ENCODE measurements at regions not wholly inside any gene's neighbourhood (a gene's known extent, or its start where the extent isn't known, plus 50 kb on each side); places are given as distances from the start of the nearest gene placed in this dataset.

GRCh38 chr5:1933364-1934055, 50.8 kb upstream of the IRX4 start:
- Mint-ChIP-seq H3K36me3 (ENCODE audit: low read depth) (no peaks in the 10 kb centered on the region), H3K27me3 (peaks cover 24% of the 10 kb centered on the region), H3K4me1 (ENCODE audit: low read depth) (no peaks in the 10 kb centered on the region), H3K9me3 (no peaks in the 10 kb centered on the region), H3K27ac (no peak overlapping the region), H3K4me3 (no peak overlapping the region)
- intact Hi-C loops (cut with micrococcal nuclease) = no loop called here
